ENCODE measurements at regions not wholly inside any gene's neighbourhood (a gene's known extent, or its start where the extent isn't known, plus 50 kb on each side); places are given as distances from the start of the nearest gene placed in this dataset.

DNA sequence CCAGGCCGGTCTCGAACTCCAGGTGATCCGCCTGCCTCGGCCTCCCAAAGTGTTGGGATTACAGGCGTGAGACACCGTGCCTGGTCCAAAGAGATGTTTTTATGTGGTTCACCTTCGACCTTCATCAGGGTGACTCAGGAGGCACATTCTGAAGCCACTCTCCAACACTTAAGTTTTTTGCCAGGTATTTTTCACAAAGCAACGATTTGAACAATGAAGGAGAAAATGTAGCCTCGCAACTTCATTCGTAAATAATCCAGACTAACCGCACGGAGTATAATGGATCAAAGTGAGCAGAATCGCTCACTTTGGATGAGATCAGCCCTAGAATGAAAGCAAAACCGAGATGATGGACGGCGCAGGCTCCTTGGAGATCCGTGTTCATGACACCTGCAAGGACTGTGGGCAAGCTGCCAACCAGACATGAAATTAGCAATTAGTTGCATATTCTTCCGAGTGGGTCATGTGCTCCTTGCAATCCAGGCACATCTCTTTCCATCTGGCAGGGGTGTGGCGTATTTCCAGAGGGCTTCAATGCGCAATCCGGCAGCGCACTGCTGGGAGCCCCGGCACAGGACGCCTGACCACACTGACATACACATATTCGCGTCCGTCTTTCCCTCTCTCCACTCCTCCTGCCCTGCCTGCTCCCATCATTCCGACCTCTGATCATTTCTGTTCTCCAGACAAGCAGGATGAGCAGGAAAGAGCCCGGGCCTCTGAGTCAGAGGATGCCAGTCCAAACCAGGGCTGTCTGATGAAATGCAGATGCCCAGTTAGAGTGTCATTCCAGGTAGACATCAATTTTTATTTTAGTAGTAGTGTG lies 148.4 kb downstream of the KLF6 start:
- TF ChIP-seq, protein P1, sequence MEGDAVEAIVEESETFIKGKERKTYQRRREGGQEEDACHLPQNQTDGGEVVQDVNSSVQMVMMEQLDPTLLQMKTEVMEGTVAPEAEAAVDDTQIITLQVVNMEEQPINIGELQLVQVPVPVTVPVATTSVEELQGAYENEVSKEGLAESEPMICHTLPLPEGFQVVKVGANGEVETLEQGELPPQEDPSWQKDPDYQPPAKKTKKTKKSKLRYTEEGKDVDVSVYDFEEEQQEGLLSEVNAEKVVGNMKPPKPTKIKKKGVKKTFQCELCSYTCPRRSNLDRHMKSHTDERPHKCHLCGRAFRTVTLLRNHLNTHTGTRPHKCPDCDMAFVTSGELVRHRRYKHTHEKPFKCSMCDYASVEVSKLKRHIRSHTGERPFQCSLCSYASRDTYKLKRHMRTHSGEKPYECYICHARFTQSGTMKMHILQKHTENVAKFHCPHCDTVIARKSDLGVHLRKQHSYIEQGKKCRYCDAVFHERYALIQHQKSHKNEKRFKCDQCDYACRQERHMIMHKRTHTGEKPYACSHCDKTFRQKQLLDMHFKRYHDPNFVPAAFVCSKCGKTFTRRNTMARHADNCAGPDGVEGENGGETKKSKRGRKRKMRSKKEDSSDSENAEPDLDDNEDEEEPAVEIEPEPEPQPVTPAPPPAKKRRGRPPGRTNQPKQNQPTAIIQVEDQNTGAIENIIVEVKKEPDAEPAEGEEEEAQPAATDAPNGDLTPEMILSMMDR (IDR thresholded peaks at IDR 0.05; ENCODE audit: insufficient read depth, low read length): no peak
- no peak for TF ChIP-seq POLR2AphosphoS5 (IDR thresholded peaks at IDR 0.05; ENCODE audit: low read depth)
- TF ChIP-seq, protein P2, sequence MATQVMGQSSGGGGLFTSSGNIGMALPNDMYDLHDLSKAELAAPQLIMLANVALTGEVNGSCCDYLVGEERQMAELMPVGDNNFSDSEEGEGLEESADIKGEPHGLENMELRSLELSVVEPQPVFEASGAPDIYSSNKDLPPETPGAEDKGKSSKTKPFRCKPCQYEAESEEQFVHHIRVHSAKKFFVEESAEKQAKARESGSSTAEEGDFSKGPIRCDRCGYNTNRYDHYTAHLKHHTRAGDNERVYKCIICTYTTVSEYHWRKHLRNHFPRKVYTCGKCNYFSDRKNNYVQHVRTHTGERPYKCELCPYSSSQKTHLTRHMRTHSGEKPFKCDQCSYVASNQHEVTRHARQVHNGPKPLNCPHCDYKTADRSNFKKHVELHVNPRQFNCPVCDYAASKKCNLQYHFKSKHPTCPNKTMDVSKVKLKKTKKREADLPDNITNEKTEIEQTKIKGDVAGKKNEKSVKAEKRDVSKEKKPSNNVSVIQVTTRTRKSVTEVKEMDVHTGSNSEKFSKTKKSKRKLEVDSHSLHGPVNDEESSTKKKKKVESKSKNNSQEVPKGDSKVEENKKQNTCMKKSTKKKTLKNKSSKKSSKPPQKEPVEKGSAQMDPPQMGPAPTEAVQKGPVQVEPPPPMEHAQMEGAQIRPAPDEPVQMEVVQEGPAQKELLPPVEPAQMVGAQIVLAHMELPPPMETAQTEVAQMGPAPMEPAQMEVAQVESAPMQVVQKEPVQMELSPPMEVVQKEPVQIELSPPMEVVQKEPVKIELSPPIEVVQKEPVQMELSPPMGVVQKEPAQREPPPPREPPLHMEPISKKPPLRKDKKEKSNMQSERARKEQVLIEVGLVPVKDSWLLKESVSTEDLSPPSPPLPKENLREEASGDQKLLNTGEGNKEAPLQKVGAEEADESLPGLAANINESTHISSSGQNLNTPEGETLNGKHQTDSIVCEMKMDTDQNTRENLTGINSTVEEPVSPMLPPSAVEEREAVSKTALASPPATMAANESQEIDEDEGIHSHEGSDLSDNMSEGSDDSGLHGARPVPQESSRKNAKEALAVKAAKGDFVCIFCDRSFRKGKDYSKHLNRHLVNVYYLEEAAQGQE (IDR thresholded peaks at IDR 0.05; ENCODE audit: insufficient replicate concordance, low read depth): no peak
- TF ChIP-seq SPI1 (IDR thresholded peaks at IDR 0.05; ENCODE audit: borderline replicate concordance, low read depth): no peak
- TF ChIP-seq GABPA (IDR thresholded peaks at IDR 0.05; ENCODE audit: low read depth): no peak
